ENCODE measurements at regions not wholly inside any gene's neighbourhood (a gene's known extent, or its start where the extent isn't known, plus 50 kb on each side); places are given as distances from the start of the nearest gene placed in this dataset.

GRCh38 chr13:91240341-91240740 is 107.1 kb upstream of the MIR17HG start:
- DNase-seq = no peak

GRCh38 chr13:91241221-91241933 is 106.1 kb upstream of the MIR17HG start:
- H3K4me1 Mint-ChIP-seq = peaks cover 3% of the 10 kb centered on the region
- TF ChIP-seq CTCF (IDR thresholded peaks at IDR 0.05) = no peak
- peaks cover 48% of the 10 kb centered on the region for H3K9me3 Mint-ChIP-seq
- peaks cover 43% of the 10 kb centered on the region for H3K36me3 Mint-ChIP-seq (ENCODE audit: low read depth)
- peak overlapping the region; percentile 16 for H3K27ac Mint-ChIP-seq
- H3K4me3 Mint-ChIP-seq = no peak overlapping the region
- no peak for DNase-seq
- H3K27me3 Mint-ChIP-seq (ENCODE audit: low read depth, poor library complexity) = no peaks in the 10 kb centered on the region

More at GRCh38 chr13:91240341-91240740, 107.1 kb upstream of the MIR17HG start:
- Mint-ChIP-seq H3K4me1 (no peaks in the 10 kb centered on the region), H3K36me3 (ENCODE audit: low read depth) (peaks cover 43% of the 10 kb centered on the region), H3K9me3 (peaks cover 48% of the 10 kb centered on the region), H3K27me3 (ENCODE audit: low read depth, poor library complexity) (no peaks in the 10 kb centered on the region), H3K27ac (no peak overlapping the region), H3K4me3 (no peak overlapping the region)
- no peak for TF ChIP-seq CTCF (IDR thresholded peaks at IDR 0.05)

GRCh38 chr13:91242652-91243051 is 104.8 kb upstream of the MIR17HG start:
- no peaks in the 10 kb centered on the region for H3K27me3 Mint-ChIP-seq (ENCODE audit: low read depth, poor library complexity)
- H3K4me3 Mint-ChIP-seq = no peak overlapping the region
- peaks cover 48% of the 10 kb centered on the region for H3K9me3 Mint-ChIP-seq
- peaks cover 16% of the 10 kb centered on the region for H3K4me1 Mint-ChIP-seq
- DNase-seq = no peak
- no peak for TF ChIP-seq CTCF (IDR thresholded peaks at IDR 0.05)
- peaks cover 43% of the 10 kb centered on the region for H3K36me3 Mint-ChIP-seq (ENCODE audit: low read depth)
- no peak overlapping the region for H3K27ac Mint-ChIP-seq

- H3K4me3 Mint-ChIP-seq = no peak overlapping the region
- peak overlapping the region; percentile 9 for H3K27ac Mint-ChIP-seq
- peaks cover 29% of the 10 kb centered on the region for H3K4me1 Mint-ChIP-seq
- peaks cover 28% of the 10 kb centered on the region for H3K36me3 Mint-ChIP-seq (ENCODE audit: low read depth)
- no peak for TF ChIP-seq CTCF (IDR thresholded peaks at IDR 0.05)
- H3K9me3 Mint-ChIP-seq = peaks cover 34% of the 10 kb centered on the region
- no peak for DNase-seq
- no peaks in the 10 kb centered on the region for H3K27me3 Mint-ChIP-seq (ENCODE audit: low read depth, poor library complexity)
These were observed 102.2 kb upstream of the MIR17HG start for GRCh38 chr13:91245288-91245687.

GRCh38 chr13:91247768-91248167 is 99.7 kb upstream of the MIR17HG start:
- Mint-ChIP-seq H3K27ac (peak overlapping the region; percentile 74), H3K9me3 (peaks cover 38% of the 10 kb centered on the region), H3K27me3 (ENCODE audit: low read depth, poor library complexity) (no peaks in the 10 kb centered on the region), H3K4me1 (peaks cover 29% of the 10 kb centered on the region), H3K36me3 (ENCODE audit: low read depth) (peaks cover 26% of the 10 kb centered on the region), H3K4me3 (no peak overlapping the region)
- no peak for DNase-seq
- TF ChIP-seq CTCF (IDR thresholded peaks at IDR 0.05) = peak; percentile 54

- H3K4me1 Mint-ChIP-seq = peaks cover 29% of the 10 kb centered on the region
- no peaks in the 10 kb centered on the region for H3K27me3 Mint-ChIP-seq (ENCODE audit: low read depth, poor library complexity)
- no peak for DNase-seq
- H3K9me3 Mint-ChIP-seq = peaks cover 33% of the 10 kb centered on the region
- H3K4me3 Mint-ChIP-seq = no peak overlapping the region
- H3K27ac Mint-ChIP-seq = peak overlapping the region; percentile 31
- H3K36me3 Mint-ChIP-seq (ENCODE audit: low read depth) = peaks cover 21% of the 10 kb centered on the region
- no peak for TF ChIP-seq CTCF (IDR thresholded peaks at IDR 0.05)
These were observed 99.2 kb upstream of the MIR17HG start for GRCh38 chr13:91248249-91248648.
